Gastroesophageal sphincter (tissue), 4 donors: ENCODE measurements at regions not wholly inside any gene's neighbourhood (a gene's known extent, or its start where the extent isn't known, plus 50 kb on each side); places are given as distances from the start of the nearest gene placed in this dataset.
"Not testable (repeated sequence)": the region's sequence is repeated elsewhere in the genome, so short reads cannot be mapped to it uniquely, and the experiment has no call there.

Source experiments
- ATAC-seq: fragments of 150-250 bp; one replicate; pipeline ENCODE4 v1.9.1; 2016; ENCODE audit warnings: mild to moderate bottlenecking, moderate library complexity
- H3K27ac ChIP-seq, 4 donors: fragments of 200-600 bp; sonication (generic) in 3 of 4; 1 replicate in 3 of 4; 2 replicates in 1 of 4; pipeline ENCODE4 v1.5.1; 2016 to 2019
- H3K27me3 ChIP-seq: fragments of 200-600 bp; sonication (generic); one replicate; pipeline ENCODE4 v1.5.1; 2019
- H3K36me3 ChIP-seq, 2 donors: fragments of 200-600 bp; sonication (generic); one replicate each; pipeline ENCODE4 v1.5.1; 2019; ENCODE audit warnings: control low read depth in 1 of 2
- H3K4me1 ChIP-seq, 3 donors: fragments of 200-600 bp; sonication (generic); 1 replicate in 2 of 3; 2 replicates in 1 of 3; pipeline ENCODE4 v1.5.1; 2016 to 2019; ENCODE audit warnings: control low read depth in 2 of 3
- H3K4me3 ChIP-seq, 2 donors: fragments of 200-600 bp; sonication (generic); one replicate each; pipeline ENCODE4 v1.5.1; 2019; ENCODE audit warnings: mild to moderate bottlenecking in 1 of 2, moderate library complexity in 1 of 2
- H3K9me3 ChIP-seq, 3 donors: fragments of 200-600 bp; sonication (generic); one replicate each; pipeline ENCODE4 v1.5.1; 2017 to 2019; ENCODE audit warnings: control low read depth in 2 of 3
- POLR2A ChIP-seq, 2 donors: fragments of 450-650 bp; IDR thresholded peaks; one replicate each; pipeline ENCODE4 v1.6.1; 2017; ENCODE audit warnings: antibody characterized with exemption in 2 of 2, mild to moderate bottlenecking in 2 of 2, moderate library complexity in 1 of 2
- WGBS, 2 donors: methylation state at CpG; one replicate each; pipeline ENCODE4 v1.1.5; 2018; ENCODE audit warnings: low coverage in 1 of 2; 5-methylcytosine and 5-hydroxymethylcytosine counted together
- TF ChIP-seq, protein P1 (sequence below), 4 experiments: fragments of 200-600 bp in 2 of 4; fragments of 450-650 bp in 2 of 4; sonication (generic) in 1 of 4; IDR thresholded peaks; one replicate each; pipeline ENCODE4 v1.5.1; 2017 to 2019; ENCODE audit warnings: antibody characterized with exemption in 4 of 4, mild to moderate bottlenecking in 2 of 4, moderate library complexity in 2 of 4

DNA sequence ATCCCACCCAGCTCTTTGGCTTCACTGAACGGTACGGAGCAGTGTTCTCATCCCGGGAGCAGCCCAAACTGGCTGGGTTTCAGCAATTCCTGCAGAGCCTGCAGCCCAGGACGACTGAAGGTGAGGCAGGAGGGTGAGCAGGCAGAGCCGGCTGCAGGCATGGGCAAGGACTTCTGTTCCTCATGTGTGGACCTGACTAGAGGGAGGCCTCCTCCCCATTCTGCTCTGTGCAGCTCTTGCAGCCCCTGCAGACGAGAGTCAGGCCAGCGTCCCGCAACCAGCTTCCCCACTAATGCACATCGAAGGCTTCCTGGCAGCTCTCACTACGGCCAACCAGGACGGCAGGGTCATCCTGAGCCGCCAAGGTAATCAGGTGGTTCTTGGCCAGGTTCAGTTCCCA, 97.8 kb upstream of the PZP start:
- no CpG with 5 or more reads among the region's 12 CpGs for WGBS, 2 donors
- not testable (repeated sequence) for ATAC-seq, H3K4me3 ChIP-seq, H3K4me1 ChIP-seq, H3K27me3 ChIP-seq, H3K9me3 ChIP-seq, H3K27ac ChIP-seq
- H3K36me3 ChIP-seq: peaks cover 0 to 11% of the 10 kb centered on the region in 2 donors

DNA sequence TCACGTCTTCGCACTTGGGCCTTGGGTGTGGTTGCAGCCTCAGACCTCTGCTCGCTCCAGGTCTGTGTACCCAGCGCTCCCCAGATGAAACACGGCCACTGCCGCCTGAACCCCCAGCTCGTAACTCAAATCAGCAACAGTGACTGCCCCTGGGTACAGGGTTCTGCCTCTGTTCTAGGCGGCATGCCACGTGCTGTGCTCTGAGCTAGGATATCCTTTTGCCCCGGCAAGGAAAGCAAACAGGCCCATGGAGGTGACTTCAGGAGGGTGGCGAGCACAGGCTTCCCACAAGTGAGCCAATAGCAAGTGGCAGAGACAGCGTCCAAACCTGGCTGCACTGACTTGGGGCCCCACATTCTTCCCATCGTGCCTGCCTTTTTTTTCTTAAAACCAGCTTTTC, 96.3 kb upstream of the PZP start:
- H3K36me3 ChIP-seq: peaks cover 0 to 11% of the 10 kb centered on the region in 2 donors
- H3K4me1 ChIP-seq, H3K9me3 ChIP-seq, H3K27ac ChIP-seq, ATAC-seq, H3K27me3 ChIP-seq, H3K4me3 ChIP-seq: not testable (repeated sequence)
- no CpG with 5 or more reads among the region's 13 CpGs for WGBS, 2 donors

DNA sequence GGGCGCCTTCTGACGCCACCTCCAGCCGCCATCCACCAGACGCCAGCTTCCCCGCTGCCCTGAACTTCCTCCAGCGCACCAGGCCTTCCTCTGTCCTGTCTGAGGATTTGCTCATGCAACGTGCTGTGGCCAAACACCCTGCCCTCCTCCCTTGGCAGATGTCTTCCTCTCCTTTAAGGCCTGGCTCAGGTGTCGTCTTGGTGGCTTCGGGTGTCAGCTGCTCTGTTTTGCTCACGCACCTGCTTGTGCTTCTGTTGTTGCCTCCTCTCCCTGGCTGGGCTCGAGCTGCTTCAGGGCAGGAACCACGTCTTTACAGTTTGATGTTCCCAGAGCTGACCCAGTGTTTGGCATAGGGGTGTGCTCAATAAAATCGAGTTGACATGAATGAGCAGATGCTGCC, 87.7 kb upstream of the PZP start:
- not testable (repeated sequence) for H3K36me3 ChIP-seq, H3K27ac ChIP-seq, H3K4me3 ChIP-seq, H3K9me3 ChIP-seq, H3K4me1 ChIP-seq, H3K27me3 ChIP-seq, ATAC-seq
- no CpG with 5 or more reads among the region's 13 CpGs for WGBS, 2 donors

DNA sequence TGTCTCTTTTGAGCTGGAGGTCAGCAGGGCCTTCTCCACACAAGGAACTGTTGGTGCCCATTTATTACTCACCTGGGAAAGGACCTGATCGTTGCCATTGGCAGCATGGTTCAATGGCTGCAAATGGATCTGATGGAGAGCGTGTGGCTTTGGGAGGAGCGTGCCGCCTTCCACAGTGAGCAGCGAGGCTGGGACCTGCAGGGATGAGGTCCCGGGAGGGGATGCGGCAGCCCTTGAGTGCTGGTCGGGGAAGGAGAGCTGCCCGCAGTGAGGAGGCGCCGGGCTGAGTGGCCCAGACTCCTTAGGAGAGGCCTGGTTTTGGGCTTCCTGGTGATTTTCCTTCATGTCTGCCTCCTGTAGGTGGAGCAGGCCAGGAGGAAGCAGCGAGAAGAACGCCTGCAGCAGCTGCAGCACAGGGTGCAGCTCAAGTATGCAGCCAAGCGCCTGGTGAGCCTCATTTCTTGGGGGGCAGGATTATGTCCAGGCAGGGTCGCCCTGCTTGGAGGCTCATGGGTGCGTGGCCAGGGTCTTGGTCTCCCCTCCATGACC, 86.0 kb upstream of the PZP start:
- not testable (repeated sequence) for H3K4me1 ChIP-seq, H3K9me3 ChIP-seq, H3K27ac ChIP-seq, H3K36me3 ChIP-seq, H3K4me3 ChIP-seq, H3K27me3 ChIP-seq, ATAC-seq
- 87% methylated on average over 3 of the region's 16 CpGs; no CpG with 5 or more reads in 1 of the 2 donors for WGBS, 2 donors

DNA sequence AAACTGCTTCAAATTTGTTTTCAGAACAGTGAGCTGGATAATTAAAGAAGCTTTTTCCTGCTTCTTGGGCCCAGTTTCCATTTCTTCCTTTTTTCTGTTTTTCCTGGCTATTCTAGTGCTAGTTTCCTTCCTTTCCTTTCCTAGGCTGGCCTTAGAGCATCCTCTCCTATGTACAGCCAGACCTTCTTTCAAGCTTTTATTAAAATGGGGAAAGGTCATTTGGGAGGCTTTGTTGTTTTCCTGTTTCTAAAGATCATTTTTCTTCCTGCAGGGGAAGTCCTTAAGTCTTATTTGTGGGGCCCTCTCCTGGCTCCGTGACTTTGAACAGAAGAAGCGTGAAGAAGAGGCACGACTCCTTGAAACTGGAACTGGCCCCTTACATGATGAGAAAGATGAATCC, 85.2 kb upstream of the PZP start:
- not testable (repeated sequence) for H3K27ac ChIP-seq, ATAC-seq, H3K4me1 ChIP-seq, H3K4me3 ChIP-seq, H3K27me3 ChIP-seq, H3K9me3 ChIP-seq, H3K36me3 ChIP-seq
- WGBS, 2 donors: no CpG with 5 or more reads among the region's 3 CpGs

DNA sequence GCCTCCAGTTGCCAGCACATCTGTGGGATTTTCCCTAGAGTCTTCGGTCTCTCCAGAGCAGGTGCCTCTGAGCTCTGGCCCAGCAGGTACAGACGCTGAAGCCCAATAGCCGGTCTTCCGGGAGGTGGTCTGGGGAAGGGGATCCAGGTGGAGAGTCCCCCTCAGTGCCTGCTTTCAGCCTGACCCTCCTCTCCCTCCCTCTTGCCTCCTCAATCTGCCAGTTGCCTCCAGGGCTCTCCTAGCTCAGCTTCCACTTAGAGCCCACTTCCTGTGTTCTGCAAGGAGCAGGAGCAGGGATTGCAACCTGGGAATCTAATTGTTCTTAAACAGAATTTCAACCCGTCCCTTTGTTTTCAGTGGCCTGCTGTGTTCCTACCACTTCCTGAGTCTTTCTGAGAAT, 81.8 kb upstream of the PZP start:
- not testable (repeated sequence) for ATAC-seq, H3K4me1 ChIP-seq, H3K36me3 ChIP-seq, H3K9me3 ChIP-seq, H3K27ac ChIP-seq, H3K27me3 ChIP-seq, H3K4me3 ChIP-seq
- WGBS, 2 donors: 57% methylated on average over 1 of the region's 5 CpGs; no CpG with 5 or more reads in 1 of the 2 donors

DNA sequence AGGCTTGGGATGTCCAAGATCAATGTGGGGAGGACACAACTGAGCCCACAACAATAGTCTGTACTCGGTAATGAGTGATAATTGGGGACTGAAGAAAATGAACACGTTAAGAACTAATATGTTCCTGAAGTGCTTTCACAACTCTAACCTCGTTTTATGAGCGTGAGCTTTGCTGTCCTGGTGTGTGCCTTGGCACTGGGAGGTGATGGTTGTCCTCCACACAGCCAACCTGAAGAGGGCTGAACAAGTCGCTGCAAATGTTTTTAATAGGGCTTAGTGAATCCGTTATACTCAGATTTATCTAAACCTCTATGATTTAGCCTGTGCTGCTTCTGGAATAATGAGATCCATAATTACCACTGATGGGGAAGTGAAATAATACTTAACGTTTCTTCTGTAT, 76.5 kb upstream of the PZP start:
- not testable (repeated sequence) for H3K27ac ChIP-seq, H3K4me1 ChIP-seq, H3K27me3 ChIP-seq, ATAC-seq, H3K9me3 ChIP-seq, H3K36me3 ChIP-seq
- no CpG with 5 or more reads among the region's 7 CpGs for WGBS, 2 donors
- H3K4me3 ChIP-seq: peak overlapping the region in 1 of 2 donors; percentile 52

DNA sequence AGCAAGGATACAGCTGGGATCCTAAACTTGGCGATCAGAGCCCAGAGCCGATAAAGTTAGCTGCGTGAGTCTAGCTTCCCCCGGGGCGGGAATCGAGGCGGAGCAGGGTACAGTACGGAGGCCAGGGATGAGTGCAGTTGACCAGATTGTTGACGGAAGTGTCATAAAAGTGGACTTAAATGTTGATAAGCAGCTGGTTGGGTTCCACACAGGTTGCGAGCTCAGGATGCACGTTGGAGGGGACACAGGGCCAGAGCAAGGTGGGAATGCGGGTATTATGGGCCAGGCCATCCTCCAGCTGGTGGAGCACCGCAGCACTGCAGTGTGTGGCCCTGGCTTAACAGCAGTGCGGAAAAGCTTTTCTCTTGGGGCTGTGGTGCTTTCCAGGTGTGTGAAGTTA, 76.0 kb upstream of the PZP start:
- peak overlapping the region; percentile 52 to 84 (median 76) for H3K27ac ChIP-seq

DNA sequence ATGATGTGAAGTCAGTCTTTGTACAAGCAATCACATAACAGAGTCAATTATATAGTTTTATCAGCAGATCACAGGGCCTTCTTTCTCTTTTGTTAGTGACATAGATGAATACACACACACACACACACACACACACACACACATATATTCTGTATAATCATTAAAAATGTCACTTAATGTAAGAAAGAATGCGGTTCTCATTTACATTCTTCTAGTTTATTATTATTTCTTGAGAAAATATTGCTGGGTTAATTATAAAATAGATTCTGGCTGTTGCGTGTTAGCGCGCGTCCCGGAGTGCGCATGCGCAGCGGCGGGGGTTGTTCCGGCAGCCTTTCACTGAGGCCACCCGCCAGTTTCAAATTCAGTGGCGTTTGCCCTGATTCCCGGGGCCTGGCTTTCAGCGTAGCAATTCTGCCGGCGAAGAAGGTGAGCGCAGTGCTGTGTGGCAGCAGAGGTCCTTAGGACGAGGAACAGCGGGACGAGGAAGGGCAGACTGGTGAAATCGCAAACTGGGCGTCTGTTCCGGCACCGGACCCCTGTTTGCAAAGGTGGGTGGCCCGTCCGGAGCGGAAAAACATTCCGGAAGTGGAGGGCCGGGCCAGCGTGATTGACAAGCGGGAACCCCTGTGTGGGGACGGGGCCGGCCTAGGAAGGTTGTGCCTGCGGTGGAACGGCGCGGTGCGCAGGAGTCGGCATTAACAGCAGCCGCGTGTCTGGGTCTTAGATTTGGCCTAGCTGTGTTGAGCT, 75.3 kb upstream of the PZP start:
- not testable (repeated sequence) for H3K36me3 ChIP-seq, H3K4me1 ChIP-seq, H3K9me3 ChIP-seq, H3K27me3 ChIP-seq
- peak; percentile 96 for ATAC-seq
- peak overlapping the region; percentile 43 to 84 (median 77) for H3K27ac ChIP-seq
- peak overlapping the region; percentile 52 to 60 for H3K4me3 ChIP-seq
- 0% methylated on average over 8 to 11 of the region's 42 CpGs for WGBS, 2 donors

More for the DNA sequence above, 76.0 kb upstream of the PZP start:
- ATAC-seq: peak; percentile 64
- H3K27me3 ChIP-seq, H3K9me3 ChIP-seq, H3K4me1 ChIP-seq, H3K36me3 ChIP-seq: not testable (repeated sequence)
- peak overlapping the region; percentile 43 to 52 for H3K4me3 ChIP-seq
- no CpG with 5 or more reads among the region's 14 CpGs for WGBS, 2 donors

DNA sequence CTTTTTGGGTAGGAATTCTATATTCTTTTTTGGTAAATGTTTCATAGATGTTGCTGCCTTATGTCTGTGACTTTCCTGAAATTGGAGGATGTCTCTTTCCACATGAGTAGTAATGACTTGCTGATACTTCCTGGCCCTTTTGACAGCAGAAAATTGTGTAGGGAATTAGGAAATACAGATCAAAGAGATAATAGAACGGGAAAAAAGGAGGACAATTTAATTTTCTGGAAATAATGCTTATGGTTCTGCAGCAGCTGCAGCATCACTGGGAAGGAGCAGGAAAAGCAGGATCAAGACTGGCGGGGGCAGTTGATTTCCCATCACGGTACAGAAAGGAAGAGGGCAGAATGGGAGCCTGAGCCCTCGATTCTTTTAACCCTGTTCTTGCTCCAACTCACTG, 68.8 kb upstream of the PZP start:
- Histone ChIP-seq H3K9me3 (no peaks in the 10 kb centered on the region), H3K36me3 (no peaks in the 10 kb centered on the region), H3K27me3 (no peaks in the 10 kb centered on the region), H3K4me3 (no peak overlapping the region), H3K27ac (no peak overlapping the region), H3K4me1 (no peaks in the 10 kb centered on the region)
- no peak for TF ChIP-seq POLR2A (IDR thresholded peaks at IDR 0.05)
- TF ChIP-seq, protein P1, sequence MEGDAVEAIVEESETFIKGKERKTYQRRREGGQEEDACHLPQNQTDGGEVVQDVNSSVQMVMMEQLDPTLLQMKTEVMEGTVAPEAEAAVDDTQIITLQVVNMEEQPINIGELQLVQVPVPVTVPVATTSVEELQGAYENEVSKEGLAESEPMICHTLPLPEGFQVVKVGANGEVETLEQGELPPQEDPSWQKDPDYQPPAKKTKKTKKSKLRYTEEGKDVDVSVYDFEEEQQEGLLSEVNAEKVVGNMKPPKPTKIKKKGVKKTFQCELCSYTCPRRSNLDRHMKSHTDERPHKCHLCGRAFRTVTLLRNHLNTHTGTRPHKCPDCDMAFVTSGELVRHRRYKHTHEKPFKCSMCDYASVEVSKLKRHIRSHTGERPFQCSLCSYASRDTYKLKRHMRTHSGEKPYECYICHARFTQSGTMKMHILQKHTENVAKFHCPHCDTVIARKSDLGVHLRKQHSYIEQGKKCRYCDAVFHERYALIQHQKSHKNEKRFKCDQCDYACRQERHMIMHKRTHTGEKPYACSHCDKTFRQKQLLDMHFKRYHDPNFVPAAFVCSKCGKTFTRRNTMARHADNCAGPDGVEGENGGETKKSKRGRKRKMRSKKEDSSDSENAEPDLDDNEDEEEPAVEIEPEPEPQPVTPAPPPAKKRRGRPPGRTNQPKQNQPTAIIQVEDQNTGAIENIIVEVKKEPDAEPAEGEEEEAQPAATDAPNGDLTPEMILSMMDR (IDR thresholded peaks at IDR 0.05): no peak
- 37 to 49% methylated on average over 4 of the region's 4 CpGs for WGBS, 2 donors
- ATAC-seq: no peak
